NCI-H1048 (cell line): ENCODE measurements at regions not wholly inside any gene's neighbourhood (a gene's known extent, or its start where the extent isn't known, plus 50 kb on each side); places are given as distances from the start of the nearest gene placed in this dataset.
A peak's percentile ranks its signal among the peaks of the same experiment; 100 is the strongest.

Experiments
- DNase-seq: peaks from one replicate; lab custom pipeline; 2025; lab: John Stamatoyannopoulos, UW

DNA sequence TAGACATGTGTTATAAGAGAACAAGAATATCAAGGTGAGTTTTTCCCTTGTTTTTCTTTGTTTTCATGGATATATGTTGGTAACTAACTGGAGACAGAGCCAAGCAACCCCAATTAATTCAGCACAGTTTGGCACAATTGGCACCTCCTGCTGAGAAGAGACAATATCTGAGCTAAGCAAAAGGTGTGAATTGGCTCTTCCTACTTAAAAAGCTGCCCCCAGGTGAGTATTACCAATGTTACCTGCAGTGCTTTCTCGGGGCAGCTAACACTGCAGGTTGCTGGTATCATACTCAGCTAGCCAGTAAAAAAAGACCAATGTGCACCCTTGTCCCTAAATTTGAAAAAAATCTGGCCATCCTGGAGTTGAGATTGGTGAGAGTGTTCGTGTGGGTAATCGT is 871.2 kb upstream of the TENM3 start:
- DNase-seq: no peak

GRCh38 chr4:181376058-181376457 is 867.1 kb upstream of the TENM3 start:
- no peak for DNase-seq

GRCh38 chr4:181388061-181388460 is 855.1 kb upstream of the TENM3 start:
- DNase-seq: no peak

DNA sequence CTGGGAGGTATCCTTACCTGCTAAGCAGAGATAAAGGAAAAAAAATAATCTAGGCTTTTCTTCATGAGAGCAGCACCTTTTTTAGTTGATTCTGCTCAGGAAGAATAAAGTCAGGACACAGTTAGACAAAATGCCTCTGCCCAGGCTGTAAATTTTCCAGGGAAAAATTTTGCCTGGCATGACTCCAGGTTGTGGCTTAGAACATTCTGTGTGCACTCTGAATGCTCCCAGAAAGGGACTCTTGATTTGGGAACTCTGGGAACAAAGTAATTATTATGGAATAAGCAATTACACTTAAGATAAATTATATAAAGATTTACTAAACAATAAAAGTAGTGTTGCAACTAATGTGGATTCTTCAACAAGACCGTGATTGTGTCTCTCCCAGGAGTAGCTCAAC is 826.2 kb upstream of the TENM3 start:
- DNase-seq: peak; percentile 21

- DNase-seq: no peak
Observed at GRCh38 chr4:181418496-181418895, 824.7 kb upstream of the TENM3 start.

- DNase-seq: no peak
Observed at GRCh38 chr4:181420950-181421349, 822.3 kb upstream of the TENM3 start.

- no peak for DNase-seq
Observed at GRCh38 chr4:181424362-181425016, 818.7 kb upstream of the TENM3 start.

DNA sequence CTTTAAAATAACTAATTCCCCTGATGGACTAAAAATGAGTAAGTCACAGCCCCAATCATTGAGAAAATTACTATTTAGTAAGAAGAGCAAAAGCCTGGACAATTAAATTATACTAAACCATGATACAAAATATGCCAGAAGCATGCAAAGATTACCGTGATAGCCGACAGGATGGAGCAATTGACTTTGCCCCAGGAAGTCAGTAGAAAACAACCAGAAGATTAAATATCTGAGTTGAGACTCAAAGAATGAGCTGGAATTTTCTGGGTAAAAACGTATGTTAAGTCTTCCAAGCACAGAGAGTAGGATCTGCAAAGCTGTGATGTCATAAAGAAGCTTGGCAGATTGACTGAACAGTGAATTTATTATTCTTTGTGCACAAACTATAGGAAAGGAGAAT is 816.1 kb upstream of the TENM3 start:
- DNase-seq: no peak

DNA sequence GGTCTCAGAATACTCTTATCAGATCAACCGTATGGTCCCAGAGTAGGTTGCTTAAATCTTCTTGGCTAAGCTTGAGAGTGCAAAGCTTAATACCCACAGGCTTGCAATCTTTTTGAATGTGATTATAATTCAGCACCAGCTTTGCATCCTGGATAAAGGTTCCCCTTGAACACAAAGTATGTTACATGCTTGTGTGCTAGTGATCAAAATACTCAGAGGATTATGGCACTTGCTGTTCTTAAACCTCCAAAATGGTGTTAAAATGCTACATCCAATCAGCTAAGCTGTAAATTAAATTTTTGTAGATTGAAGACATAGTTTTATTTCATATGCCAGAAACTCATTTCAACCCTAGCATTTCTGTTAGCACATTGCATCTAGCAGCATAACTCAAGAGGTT is 812.2 kb upstream of the TENM3 start:
- no peak for DNase-seq

DNA sequence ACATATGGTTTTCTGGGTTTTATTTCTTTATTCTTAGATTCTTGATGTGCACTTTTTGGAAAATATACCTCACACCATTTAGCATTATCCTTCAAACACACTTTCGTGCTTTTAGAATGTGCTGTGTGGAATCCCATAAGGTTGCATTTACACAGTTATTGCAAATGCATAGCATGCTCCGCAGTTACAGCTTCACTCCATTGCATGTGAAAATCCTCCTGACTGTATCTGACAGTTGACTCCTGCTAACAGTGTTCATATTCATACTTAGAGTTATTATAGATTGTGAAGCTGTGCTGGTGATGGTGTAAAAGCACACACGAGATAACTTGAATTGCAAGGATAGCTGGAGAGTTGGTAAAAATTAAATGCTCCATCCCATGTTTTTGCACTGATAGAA is 811.5 kb upstream of the TENM3 start:
- no peak for DNase-seq

GRCh38 chr4:181432335-181432734 is 810.9 kb upstream of the TENM3 start:
- DNase-seq: no peak

DNA sequence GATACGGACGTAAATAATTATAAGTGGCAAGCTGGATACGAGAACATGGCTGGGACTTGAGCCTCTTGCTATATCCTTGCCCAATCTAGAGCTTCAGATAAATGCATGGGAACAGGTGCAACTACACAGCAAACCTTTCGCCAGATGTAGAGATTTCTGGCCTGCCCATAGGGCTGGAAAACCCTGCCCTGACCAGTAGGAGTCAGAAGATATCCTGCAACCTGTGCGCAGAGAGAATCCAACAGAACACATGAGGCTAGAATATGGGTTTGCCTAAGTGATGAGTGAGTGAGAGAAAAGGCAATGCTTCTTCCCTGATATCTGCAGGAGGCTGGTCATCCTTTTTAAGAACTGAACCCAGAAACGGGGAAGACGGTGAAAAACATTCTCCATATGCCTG is 805.3 kb upstream of the TENM3 start:
- no peak for DNase-seq

DNA sequence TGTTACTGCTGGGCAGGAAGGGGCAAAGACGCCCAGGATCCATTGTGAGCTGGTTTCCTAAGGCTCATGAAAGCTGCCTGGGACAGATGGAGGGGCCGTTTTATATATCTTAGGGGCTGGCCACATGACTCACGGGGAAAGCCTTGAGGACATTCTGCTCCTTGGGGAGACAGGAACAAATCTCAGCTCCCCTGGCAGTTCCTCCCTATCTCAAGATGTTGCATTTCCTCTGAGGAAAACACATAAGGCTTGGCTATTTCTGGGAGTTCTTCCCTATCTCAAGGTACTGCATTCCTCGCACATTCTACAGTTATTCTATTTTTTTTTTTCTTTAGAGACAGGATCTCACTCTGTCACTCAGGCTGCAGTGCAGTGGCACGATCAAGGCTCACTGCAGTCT is 804.6 kb upstream of the TENM3 start:
- DNase-seq: no peak

- no peak for DNase-seq
Observed at GRCh38 chr4:181443021-181443420, 800.2 kb upstream of the TENM3 start.

DNA sequence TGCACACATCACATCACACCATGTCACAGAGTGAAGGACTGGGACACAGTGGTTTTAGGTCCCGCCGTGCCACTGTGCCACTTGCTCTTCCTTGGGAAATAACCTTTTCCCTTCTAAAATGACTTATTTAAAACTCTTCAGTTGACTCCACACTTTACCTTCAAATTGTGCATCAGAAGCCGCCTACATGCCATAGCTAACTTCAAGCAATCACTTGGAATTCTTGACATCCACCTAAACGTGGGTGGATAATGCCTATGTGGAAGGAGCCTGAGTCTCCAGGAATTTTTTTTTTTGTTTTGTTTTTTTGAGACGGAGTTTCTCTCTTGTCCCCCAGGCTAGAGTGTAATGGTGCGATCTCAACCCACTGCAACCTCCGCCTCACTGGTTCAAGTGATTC is 777.4 kb upstream of the TENM3 start:
- no peak for DNase-seq

DNA sequence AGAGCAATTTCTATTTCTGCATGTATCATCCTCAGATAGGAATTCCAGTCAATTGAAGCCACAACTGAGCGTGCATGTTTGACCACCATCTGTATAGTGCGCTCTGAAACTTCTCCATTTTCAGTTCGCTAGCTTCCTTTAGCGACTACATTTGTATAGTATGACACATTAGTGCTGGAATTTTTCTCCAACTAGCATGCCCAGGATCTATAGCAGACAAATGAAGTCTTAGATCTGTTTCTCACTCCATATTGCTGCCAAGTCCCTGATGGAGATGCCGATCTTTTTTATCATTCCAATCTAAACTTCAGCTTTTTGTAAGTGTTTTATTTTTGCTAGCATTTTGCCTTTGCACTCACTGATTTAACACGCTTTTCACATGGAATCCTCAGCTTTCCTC is 774.8 kb upstream of the TENM3 start:
- DNase-seq: no peak

GRCh38 chr4:181470306-181470705 is 772.9 kb upstream of the TENM3 start:
- no peak for DNase-seq

GRCh38 chr4:181475359-181475758 is 767.8 kb upstream of the TENM3 start:
- no peak for DNase-seq

DNA sequence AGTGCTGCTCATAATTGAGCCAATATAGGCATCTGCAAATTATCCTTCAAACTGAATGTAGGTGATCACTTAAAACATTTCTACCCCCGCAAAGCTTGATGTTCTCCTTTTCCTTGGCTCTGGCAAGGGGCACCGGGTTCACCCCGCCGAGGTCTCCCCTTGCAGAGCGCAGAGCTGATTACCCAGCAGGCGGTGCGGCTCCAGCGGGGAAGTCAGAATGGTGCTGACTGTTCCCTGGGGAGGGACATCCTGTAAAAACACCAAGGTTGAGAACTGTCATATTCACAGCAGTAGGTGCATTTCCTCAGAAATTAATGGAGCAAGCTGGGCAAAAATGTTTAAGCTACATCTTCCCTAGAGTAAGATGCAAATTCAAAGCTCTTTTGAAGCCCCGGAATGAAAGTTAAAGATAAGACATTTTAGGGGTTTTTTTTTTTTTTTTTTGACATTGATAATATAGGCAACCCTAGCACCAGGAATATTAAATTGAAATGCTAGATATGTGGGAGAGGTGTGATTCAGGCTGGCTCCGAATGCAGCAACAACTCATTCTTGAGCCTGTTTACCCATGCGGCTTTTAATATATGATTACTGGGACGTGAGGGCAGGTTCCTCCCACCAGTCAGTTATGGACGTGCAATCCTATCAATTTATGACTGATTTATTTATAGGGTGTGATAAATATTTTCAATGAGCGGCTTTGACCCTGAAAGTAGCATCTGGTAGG is 767.3 kb upstream of the TENM3 start:
- DNase-seq: no peak

- no peak for DNase-seq
Observed at GRCh38 chr4:181476508-181476890, 766.7 kb upstream of the TENM3 start.

GRCh38 chr4:181477591-181477990 is 765.6 kb upstream of the TENM3 start:
- no peak for DNase-seq

DNA sequence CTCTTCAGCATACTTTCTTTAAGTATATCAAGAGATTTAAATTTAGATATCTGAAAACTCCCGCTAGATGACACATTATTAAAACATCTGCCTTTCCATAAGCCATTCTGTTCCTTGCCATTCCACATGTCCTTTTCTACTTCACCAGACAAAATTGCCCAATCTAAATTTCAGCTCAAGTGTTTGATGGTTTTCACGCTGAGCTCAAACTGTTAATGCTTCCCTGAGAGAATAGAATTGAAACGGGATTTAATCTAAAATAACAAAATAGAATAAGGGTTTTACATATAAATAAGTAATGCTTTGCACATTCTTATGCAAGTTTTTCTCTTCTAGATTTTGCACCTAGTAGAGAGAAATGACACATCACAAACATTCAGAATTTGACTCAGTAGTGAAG is 764.5 kb upstream of the TENM3 start:
- DNase-seq: no peak

DNA sequence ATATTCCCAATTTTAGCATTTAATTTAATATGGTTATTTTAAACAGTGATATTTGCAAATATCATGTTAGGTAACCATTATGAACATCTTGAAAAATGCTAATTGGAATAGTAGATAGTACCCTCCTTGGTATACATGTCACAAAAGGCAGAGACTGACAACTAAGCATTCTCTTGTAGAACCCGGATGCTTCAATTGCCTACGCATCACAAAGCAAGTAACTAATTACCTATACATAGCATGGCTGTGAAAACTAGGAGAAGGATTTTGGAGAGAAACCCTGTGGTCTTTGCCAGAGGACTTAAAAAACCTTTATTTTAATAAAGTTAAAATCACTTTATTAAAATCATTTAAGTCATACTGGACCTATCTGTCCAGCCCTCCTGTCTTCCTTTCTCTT is 764.1 kb upstream of the TENM3 start:
- DNase-seq: no peak

- DNase-seq: no peak
Observed at GRCh38 chr4:181484396-181484795, 758.8 kb upstream of the TENM3 start.
